ENCODE measurements at regions not wholly inside any gene's neighbourhood (a gene's known extent, or its start where the extent isn't known, plus 50 kb on each side); places are given as distances from the start of the nearest gene placed in this dataset.

DNA sequence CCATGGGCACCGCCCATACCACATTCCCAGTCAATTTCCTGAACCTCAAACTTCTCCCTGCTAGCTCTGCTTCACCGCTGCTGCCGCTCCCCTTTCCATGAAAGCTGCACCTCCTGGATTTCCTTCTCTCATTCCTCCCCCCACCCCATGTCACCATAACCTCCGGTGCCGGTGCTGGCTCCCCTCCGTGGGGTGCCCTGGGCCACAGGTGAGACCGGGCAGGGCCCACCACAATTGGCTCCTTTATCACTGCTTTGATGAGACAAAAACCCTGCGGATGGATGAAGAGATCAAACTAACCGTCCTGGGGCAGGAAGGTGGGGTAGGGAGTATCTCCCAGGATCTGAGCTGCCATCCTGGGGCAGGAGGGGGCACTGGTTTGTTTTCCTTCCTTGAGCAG is 111.3 kb upstream of the LHX1 start:
- TF ChIP-seq, protein P1, sequence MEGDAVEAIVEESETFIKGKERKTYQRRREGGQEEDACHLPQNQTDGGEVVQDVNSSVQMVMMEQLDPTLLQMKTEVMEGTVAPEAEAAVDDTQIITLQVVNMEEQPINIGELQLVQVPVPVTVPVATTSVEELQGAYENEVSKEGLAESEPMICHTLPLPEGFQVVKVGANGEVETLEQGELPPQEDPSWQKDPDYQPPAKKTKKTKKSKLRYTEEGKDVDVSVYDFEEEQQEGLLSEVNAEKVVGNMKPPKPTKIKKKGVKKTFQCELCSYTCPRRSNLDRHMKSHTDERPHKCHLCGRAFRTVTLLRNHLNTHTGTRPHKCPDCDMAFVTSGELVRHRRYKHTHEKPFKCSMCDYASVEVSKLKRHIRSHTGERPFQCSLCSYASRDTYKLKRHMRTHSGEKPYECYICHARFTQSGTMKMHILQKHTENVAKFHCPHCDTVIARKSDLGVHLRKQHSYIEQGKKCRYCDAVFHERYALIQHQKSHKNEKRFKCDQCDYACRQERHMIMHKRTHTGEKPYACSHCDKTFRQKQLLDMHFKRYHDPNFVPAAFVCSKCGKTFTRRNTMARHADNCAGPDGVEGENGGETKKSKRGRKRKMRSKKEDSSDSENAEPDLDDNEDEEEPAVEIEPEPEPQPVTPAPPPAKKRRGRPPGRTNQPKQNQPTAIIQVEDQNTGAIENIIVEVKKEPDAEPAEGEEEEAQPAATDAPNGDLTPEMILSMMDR (conservative IDR thresholded peaks at IDR 0.05; ENCODE audit: low read depth, low read length): no peak
- TF ChIP-seq EZH2 (IDR thresholded peaks at IDR 0.05; ENCODE audit: low read length, unreplicated experiment) (no peak), EZH2phosphoT487 (IDR thresholded peaks at IDR 0.05; ENCODE audit: borderline replicate concordance, low read length) (no peak)
